NCI-H2107 (cell line): ENCODE measurements at regions not wholly inside any gene's neighbourhood (a gene's known extent, or its start where the extent isn't known, plus 50 kb on each side); places are given as distances from the start of the nearest gene placed in this dataset.

Source experiments
- DNase-seq: peaks from one replicate; lab custom pipeline; 2025; lab: John Stamatoyannopoulos, UW

GRCh38 chr11:134557571-134558257 lies 145.7 kb upstream of the B3GAT1 start:
- no peak for DNase-seq

- no peak for DNase-seq
Measured at GRCh38 chr11:134556186-134556585, 144.1 kb upstream of the B3GAT1 start.

GRCh38 chr11:134555510-134555909 lies 143.5 kb upstream of the B3GAT1 start:
- no peak for DNase-seq

- no peak for DNase-seq
Measured at GRCh38 chr11:134554861-134555260, 142.8 kb upstream of the B3GAT1 start.

DNA sequence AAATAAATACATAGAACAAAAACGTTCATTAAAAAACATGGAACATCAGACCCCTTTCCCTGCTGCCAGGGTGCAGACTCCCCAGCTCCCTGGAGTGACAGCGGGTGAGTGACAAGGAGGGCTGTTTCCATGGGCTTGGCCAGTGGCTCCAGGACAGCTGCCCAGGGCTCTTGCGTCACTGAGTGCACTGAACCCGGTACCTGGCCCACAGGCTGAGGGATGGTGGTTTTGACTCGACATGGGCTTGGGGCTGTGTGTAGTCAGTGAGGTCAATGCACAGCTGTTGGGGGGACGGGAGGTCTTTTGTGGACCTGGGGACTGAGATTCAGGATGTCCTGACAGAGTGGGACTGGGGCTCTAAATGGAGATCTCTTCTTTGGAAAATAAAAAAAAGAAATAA lies 142.1 kb upstream of the B3GAT1 start:
- DNase-seq: no peak

GRCh38 chr11:134552749-134553148 lies 140.7 kb upstream of the B3GAT1 start:
- no peak for DNase-seq

DNA sequence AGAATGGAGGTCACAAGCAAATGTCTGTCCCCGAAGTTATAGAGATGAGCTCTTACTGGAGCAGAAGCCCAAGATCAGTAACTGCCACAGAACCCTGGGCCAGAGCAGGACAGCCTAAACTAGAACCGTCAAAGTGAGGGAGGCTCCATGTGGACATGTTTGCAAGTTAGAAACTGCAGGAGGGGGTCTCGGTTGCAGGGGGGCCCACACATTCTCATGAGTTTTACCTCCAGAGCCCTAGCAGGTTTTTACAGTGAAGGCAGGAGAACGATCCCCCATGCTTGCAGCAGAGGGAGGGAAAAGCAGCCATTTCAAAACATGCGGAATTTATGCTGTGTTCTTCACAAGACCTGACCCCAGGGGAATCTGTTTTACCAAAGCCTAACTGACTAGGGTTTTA lies 133.5 kb upstream of the B3GAT1 start:
- no peak for DNase-seq

DNA sequence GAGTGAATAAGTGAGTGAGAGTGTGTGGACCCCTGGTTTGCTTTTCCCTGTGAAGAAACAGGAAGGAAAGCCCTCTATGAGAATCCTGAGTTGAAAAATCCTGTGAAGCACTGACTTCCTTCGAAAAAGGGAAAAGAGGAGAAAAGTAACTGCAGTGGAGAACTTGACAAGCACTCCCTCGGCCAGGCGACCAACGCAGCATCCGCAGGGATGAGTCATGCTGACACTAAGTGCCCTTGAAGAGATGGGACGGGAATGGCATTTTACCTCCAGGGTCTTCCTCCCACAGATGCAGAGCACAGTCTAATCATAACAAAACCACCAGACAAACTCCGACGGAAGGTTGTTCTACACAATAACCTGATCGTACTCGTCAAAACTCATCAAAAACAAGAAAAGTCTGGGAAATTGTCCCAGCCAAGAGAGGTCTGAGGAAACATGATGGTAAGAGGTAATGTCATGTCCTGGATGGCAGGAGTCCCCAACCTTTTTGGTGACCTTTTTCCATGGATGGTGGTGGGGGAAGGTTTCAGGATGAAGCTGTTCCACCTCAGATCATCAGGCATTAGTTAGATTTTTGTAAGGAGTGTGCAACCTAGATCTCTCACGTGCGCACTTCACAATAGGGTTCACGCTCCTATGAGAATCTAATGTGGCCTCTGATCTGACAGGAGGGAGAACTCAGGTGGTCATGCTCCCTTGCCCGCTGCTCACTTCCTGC lies 132.2 kb upstream of the B3GAT1 start:
- no peak for DNase-seq

DNA sequence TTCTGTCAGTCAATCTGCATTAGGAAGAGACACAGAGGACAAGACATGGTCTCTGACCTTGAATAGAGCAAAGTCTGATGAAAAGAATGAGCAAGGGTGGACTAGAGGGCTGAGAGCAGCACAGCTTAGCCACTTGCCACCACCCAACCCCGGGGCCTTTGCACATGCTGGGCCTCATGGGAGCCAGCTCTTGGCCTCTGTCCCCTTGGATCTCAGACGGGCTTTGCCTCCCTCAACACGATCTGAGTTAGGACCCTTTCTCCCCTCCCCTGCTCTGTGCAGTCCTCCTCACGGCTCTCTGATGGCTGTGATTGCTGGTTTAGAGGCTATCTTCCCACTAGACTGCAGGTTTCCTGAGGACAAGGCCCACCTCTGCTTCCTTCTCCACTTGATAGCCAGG lies 131.6 kb upstream of the B3GAT1 start:
- no peak for DNase-seq

GRCh38 chr11:134543241-134543640 lies 131.2 kb upstream of the B3GAT1 start:
- no peak for DNase-seq

- no peak for DNase-seq
Measured at GRCh38 chr11:134542401-134543165, 130.5 kb upstream of the B3GAT1 start.

- no peak for DNase-seq
Measured at GRCh38 chr11:134541951-134542350, 129.9 kb upstream of the B3GAT1 start.

DNA sequence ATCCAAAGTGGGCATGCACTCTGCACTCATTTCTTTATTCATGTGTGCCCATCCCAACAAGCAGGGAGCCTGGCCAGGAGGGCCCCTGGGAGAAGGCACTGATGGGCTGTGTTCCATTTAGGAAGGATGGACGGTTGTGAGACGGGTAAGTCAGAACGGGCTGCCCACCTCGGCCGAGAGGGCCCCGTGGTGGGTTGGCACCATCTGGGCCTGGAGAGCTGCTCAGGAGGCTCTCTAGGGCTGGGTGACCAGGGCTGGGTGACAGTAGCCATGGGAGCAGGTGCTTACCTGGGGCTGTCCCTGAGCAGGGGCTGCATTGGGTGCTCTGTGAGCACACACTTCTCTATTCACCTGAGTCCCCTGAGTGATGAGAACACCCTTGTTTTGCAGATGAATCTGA lies 129.3 kb upstream of the B3GAT1 start:
- no peak for DNase-seq

DNA sequence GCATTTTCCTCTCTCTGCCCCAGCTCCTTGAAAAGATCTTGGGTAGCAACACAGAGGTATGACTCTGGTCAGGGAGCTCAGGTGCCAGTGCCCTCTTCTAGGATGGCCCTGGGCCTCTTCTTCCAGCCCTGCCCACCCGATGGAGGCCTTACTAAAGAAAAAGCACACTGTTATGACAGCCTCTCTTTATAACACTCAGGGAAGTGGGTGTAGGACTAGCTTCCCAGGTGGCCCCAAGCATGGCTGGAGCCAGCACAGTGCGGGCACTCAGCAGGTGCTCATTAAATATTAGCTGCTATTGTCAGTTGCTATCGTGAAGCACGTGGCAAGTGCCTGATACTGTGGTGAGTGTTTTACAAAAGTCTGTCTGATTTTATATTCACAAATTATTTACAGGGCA lies 127.2 kb upstream of the B3GAT1 start:
- DNase-seq: no peak

DNA sequence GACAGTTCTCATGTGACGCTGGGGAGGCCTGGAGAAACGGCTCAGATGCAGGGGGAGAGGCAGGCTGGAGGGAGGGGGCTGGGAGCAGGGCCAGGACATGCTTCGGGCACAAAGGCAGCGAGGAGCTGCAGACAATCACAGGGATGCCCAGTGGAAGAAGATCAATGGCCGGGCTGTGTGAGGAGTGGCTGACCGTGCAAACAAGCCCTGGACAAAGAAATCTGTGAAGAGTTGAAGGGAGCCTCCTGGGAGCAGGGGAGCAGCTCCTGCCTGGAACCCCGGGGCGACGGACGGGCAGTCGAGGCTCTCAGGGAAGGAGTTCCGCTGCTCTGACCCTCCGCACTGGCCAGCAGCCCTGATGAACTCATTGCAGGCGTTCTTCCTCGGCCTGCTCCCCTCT lies 126.7 kb upstream of the B3GAT1 start:
- no peak for DNase-seq

DNA sequence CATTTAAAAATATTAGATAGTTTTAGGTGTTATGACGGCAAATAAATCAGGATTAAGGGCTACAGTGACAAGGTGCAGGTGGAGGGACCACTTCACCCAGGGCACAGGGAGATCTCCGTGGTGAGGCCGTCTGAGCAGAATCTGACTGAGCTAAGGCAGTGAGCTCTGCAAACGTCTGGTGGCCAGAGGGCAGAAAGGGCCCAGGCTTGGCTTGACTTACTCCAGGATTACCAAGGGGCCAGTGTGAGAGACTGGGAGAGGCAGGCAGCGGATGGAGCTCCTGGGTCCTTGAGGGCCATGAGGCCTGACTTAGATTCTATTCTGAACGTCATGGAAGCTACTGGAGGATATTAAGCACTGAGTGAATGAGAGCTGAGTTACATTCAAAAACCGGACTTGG lies 125.9 kb upstream of the B3GAT1 start:
- no peak for DNase-seq

DNA sequence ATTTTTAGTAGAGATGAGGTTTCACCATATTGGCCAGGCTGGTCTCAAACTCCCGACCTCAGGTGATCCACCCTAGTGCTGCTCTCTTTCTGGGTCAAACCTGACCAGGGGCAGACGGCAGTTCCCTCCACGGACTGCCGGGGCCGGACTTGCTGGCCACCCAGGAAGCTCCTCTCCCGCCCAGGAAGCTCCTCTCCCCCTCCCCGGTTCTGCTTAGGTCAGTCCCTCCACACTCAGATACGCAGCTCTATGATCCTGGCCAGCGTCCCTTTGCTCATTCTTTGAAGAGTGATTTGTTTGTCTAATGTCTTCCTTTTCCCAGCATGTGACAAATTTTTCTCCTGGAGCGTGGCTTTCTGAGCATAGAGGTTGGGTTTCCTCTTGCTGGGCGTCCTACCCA lies 125.3 kb upstream of the B3GAT1 start:
- DNase-seq: no peak

GRCh38 chr11:134536677-134537076 lies 124.6 kb upstream of the B3GAT1 start:
- DNase-seq: no peak

GRCh38 chr11:134536219-134536618 lies 124.2 kb upstream of the B3GAT1 start:
- DNase-seq: no peak

DNA sequence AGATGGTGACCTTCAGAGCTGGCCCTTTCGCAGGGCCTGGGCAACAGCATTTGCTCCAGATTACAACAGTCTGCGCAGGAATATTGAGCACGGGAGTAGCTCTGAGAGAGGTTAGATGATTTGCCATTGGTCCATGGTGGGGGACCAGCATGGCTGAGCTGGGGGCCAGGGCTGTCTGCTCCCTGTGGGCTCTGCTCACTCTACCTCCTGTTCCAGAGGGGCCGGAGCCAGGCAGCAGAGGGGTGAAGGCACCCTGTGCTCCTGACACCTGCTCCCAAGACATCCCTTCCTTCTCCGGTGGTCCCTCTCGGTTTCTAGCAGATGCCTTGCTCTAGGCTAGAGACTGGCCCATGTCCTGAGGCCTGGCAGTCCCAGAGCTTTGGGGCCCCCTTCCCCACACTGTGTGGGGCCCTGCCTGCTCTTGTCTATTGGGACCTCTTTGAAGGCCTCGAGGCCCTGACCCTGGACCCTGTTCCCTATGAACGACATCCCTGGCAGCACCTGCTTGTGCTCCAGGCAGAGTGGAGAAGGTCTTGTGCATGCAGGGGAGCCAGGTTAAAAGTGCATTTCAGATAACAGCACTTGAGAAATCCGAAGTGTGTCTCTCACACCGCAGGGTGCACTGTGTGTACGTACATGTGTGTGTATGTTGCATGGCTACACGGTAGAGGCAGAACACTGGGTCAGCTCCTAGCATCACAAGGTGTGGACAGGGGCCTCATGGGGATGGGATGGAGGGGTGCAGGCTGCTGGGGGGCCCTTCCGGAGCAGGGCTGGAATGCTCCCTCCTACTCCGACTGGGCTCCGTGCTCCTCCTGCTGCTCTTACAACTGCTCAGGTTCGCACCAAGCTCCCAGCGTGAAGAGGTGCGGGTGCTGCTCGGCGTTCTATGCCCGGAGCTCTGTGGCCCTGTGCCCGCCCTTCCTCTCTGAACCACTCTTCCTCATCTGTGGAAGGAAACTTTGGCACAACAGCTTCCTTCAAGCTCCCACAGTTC lies 123.3 kb upstream of the B3GAT1 start:
- DNase-seq: no peak

- no peak for DNase-seq
Measured at GRCh38 chr11:134533511-134533910, 121.5 kb upstream of the B3GAT1 start.

DNA sequence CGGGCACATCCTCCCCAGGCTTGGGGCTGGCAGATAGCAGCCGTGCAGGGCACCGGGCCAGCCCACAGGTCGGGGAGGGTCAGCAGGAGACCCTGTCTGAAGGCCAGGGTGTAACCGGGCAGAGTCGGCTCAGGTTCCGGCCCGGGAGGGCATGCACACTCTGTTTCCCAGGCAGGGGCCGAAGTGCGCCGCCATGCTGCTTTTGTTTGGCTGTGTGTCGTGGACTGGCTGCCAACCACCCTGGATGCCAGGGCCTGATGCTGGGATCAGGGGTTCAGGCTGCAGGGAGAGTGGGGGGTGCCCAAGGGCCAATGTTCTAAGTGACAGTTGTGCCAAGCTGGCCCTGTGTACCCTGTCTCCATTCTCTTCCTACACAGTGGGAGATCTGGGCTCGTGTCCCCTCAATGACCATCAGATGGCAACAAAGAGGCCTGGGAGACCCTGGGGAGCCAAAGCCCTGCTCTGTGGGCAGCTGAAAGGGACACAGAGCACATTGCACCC lies 120.9 kb upstream of the B3GAT1 start:
- no peak for DNase-seq
